ENCODE measurements at regions not wholly inside any gene's neighbourhood (a gene's known extent, or its start where the extent isn't known, plus 50 kb on each side); places are given as distances from the start of the nearest gene placed in this dataset.

GRCh38 chr17:56085576-56086267 is 67.6 kb upstream of the ANKFN1 start:
- Histone ChIP-seq H3K27ac (ENCODE audit: low read length) (no peak overlapping the region), H3K27me3 (replicated peaks in 1 of 2; ENCODE audit: control insufficient read depth in 2 of 2, extremely low read depth in 1 of 2, insufficient read depth in 2 of 2, low read length in 1 of 2) (no peaks in the 10 kb centered on the region), H3K4me3 (ENCODE audit: control insufficient read depth in 1 of 2, extremely low read depth in 1 of 2, low read length in 1 of 2) (no peak overlapping the region), H3K36me3 (ENCODE audit: control insufficient read depth in 2 of 2, extremely low read depth in 1 of 2, insufficient read depth in 1 of 2, low read length in 1 of 2) (no peaks in the 10 kb centered on the region), H3K9me3 (no peaks in the 10 kb centered on the region), H3K4me1 (ENCODE audit: control insufficient read depth in 1 of 2, extremely low read depth in 1 of 2, insufficient read depth in 2 of 2, low read length in 2 of 2) (no peaks in the 10 kb centered on the region)
- no peak for ATAC-seq (replicated peaks in 1 of 4)
- H3K9me3 Mint-ChIP-seq = peaks cover 0 to 4% (median 0%) of the 10 kb centered on the region in 3 donors
- no peak overlapping the region for H3K4me3 Mint-ChIP-seq
- 86% methylated on average over 1 of the region's 3 CpGs for WGBS (ENCODE audit: insufficient coverage)
- DNase-seq = no peak
- H3K4me1 Mint-ChIP-seq = no peaks in the 10 kb centered on the region
- H3K27me3 Mint-ChIP-seq = peaks cover 6 to 7% of the 10 kb centered on the region in 2 donors
- ChIA-PET POLR2A (interaction anchor here in 1 of 2 donors (0.5 kb wide), 1 partner anchor 510 kb away, joined by 3 read pairs; no protein-coding TSS in a partner anchor), CTCF (no interaction called here)
- no peaks in the 10 kb centered on the region for H3K36me3 Mint-ChIP-seq
- H3K27ac Mint-ChIP-seq = no peak overlapping the region

- no peak for DNase-seq
- H3K27me3 ChIP-seq (replicated peaks in 1 of 2; ENCODE audit: control insufficient read depth in 2 of 2, extremely low read depth in 1 of 2, insufficient read depth in 2 of 2, low read length in 1 of 2) = no peaks in the 10 kb centered on the region
- no peak for ATAC-seq (replicated peaks in 1 of 4)
- no peaks in the 10 kb centered on the region for H3K36me3 Mint-ChIP-seq
- no peaks in the 10 kb centered on the region for H3K9me3 ChIP-seq
- no peak overlapping the region for H3K4me3 ChIP-seq (ENCODE audit: control insufficient read depth in 1 of 2, extremely low read depth in 1 of 2, low read length in 1 of 2)
- 44% methylated on average over 3 of the region's 3 CpGs for WGBS (ENCODE audit: insufficient coverage)
- CTCF ChIA-PET = no interaction called here
- POLR2A ChIA-PET = no interaction called here
- H3K9me3 Mint-ChIP-seq = peaks cover 0 to 4% (median 0%) of the 10 kb centered on the region in 3 donors
- H3K27ac Mint-ChIP-seq = no peak overlapping the region
- peaks cover under 1 to 5% of the 10 kb centered on the region in 2 donors for H3K27me3 Mint-ChIP-seq
- H3K4me3 Mint-ChIP-seq = no peak overlapping the region
- H3K4me1 ChIP-seq (ENCODE audit: control insufficient read depth in 1 of 2, extremely low read depth in 1 of 2, insufficient read depth in 2 of 2, low read length in 2 of 2) = no peaks in the 10 kb centered on the region
- no peaks in the 10 kb centered on the region for H3K4me1 Mint-ChIP-seq
- H3K27ac ChIP-seq (ENCODE audit: low read length) = no peak overlapping the region
- H3K36me3 ChIP-seq (ENCODE audit: control insufficient read depth in 2 of 2, extremely low read depth in 1 of 2, insufficient read depth in 1 of 2, low read length in 1 of 2) = no peaks in the 10 kb centered on the region
Observed at GRCh38 chr17:56087199-56087598, 66.1 kb upstream of the ANKFN1 start.

- DNase-seq = no peak
- Mint-ChIP-seq H3K36me3 (no peaks in the 10 kb centered on the region), H3K27me3 (peaks cover 1 to 5% of the 10 kb centered on the region in 2 donors), H3K4me1 (no peaks in the 10 kb centered on the region), H3K27ac (no peak overlapping the region), H3K9me3 (no peaks in the 10 kb centered on the region), H3K4me3 (no peak overlapping the region)
- no peak for ATAC-seq (replicated peaks in 1 of 4)
- Histone ChIP-seq H3K36me3 (ENCODE audit: control insufficient read depth in 2 of 2, extremely low read depth in 1 of 2, insufficient read depth in 1 of 2, low read length in 1 of 2) (no peaks in the 10 kb centered on the region), H3K4me3 (ENCODE audit: control insufficient read depth in 1 of 2, extremely low read depth in 1 of 2, low read length in 1 of 2) (no peak overlapping the region), H3K9me3 (no peaks in the 10 kb centered on the region), H3K4me1 (ENCODE audit: control insufficient read depth in 1 of 2, extremely low read depth in 1 of 2, insufficient read depth in 2 of 2, low read length in 2 of 2) (no peaks in the 10 kb centered on the region), H3K27me3 (replicated peaks in 1 of 2; ENCODE audit: control insufficient read depth in 2 of 2, extremely low read depth in 1 of 2, insufficient read depth in 2 of 2, low read length in 1 of 2) (no peaks in the 10 kb centered on the region), H3K27ac (ENCODE audit: low read length) (no peak overlapping the region)
- POLR2A ChIA-PET = no interaction called here
- WGBS (ENCODE audit: insufficient coverage) = no CpG with 5 or more reads among the region's 3 CpGs
- CTCF ChIA-PET = no interaction called here
Observed at GRCh38 chr17:56096026-56096810, 57.1 kb upstream of the ANKFN1 start.

- Mint-ChIP-seq H3K9me3 (no peaks in the 10 kb centered on the region), H3K27ac (no peak overlapping the region), H3K4me3 (no peak overlapping the region), H3K36me3 (no peaks in the 10 kb centered on the region), H3K27me3 (peaks cover 0 to 9% of the 10 kb centered on the region in 2 donors), H3K4me1 (no peaks in the 10 kb centered on the region)
- POLR2A ChIA-PET = no interaction called here
- Histone ChIP-seq H3K27me3 (replicated peaks in 1 of 2; ENCODE audit: control insufficient read depth in 2 of 2, extremely low read depth in 1 of 2, insufficient read depth in 2 of 2, low read length in 1 of 2) (no peaks in the 10 kb centered on the region), H3K27ac (ENCODE audit: low read length) (no peak overlapping the region), H3K4me1 (ENCODE audit: control insufficient read depth in 1 of 2, extremely low read depth in 1 of 2, insufficient read depth in 2 of 2, low read length in 2 of 2) (no peaks in the 10 kb centered on the region), H3K4me3 (ENCODE audit: control insufficient read depth in 1 of 2, extremely low read depth in 1 of 2, low read length in 1 of 2) (no peak overlapping the region), H3K9me3 (no peaks in the 10 kb centered on the region), H3K36me3 (ENCODE audit: control insufficient read depth in 2 of 2, extremely low read depth in 1 of 2, insufficient read depth in 1 of 2, low read length in 1 of 2) (no peaks in the 10 kb centered on the region)
- no CpG with 5 or more reads among the region's 4 CpGs for WGBS (ENCODE audit: insufficient coverage)
- CTCF ChIA-PET = no interaction called here
- no peak for ATAC-seq (replicated peaks in 1 of 4)
- no peak for DNase-seq
Observed at GRCh38 chr17:56098746-56099145, 54.5 kb upstream of the ANKFN1 start.

- ATAC-seq (replicated peaks in 1 of 4) (no peak), DNase-seq (no peak)
- no peak overlapping the region for H3K4me3 ChIP-seq (ENCODE audit: control insufficient read depth in 1 of 2, extremely low read depth in 1 of 2, low read length in 1 of 2)
- Mint-ChIP-seq H3K9me3 (no peaks in the 10 kb centered on the region), H3K27me3 (peaks cover 0 to 12% of the 10 kb centered on the region in 2 donors), H3K27ac (no peak overlapping the region), H3K4me1 (no peaks in the 10 kb centered on the region), H3K4me3 (no peak overlapping the region), H3K36me3 (no peaks in the 10 kb centered on the region)
- 86% methylated on average over 4 of the region's 5 CpGs for WGBS (ENCODE audit: insufficient coverage)
- CTCF ChIA-PET = no interaction called here
- H3K4me1 ChIP-seq (ENCODE audit: control insufficient read depth in 1 of 2, extremely low read depth in 1 of 2, insufficient read depth in 2 of 2, low read length in 2 of 2) = no peaks in the 10 kb centered on the region
- no peaks in the 10 kb centered on the region for H3K27me3 ChIP-seq (replicated peaks in 1 of 2; ENCODE audit: control insufficient read depth in 2 of 2, extremely low read depth in 1 of 2, insufficient read depth in 2 of 2, low read length in 1 of 2)
- H3K27ac ChIP-seq (ENCODE audit: low read length) = no peak overlapping the region
- no peaks in the 10 kb centered on the region for H3K36me3 ChIP-seq (ENCODE audit: control insufficient read depth in 2 of 2, extremely low read depth in 1 of 2, insufficient read depth in 1 of 2, low read length in 1 of 2)
- POLR2A ChIA-PET = interaction anchor here in 1 of 2 donors (0.5 kb wide), 1 partner anchor 12 kb away, joined by 5 read pairs; no protein-coding TSS in a partner anchor
- no peaks in the 10 kb centered on the region for H3K9me3 ChIP-seq
Observed at GRCh38 chr17:56099649-56100048, 53.6 kb upstream of the ANKFN1 start.
